ENCODE measurements at regions not wholly inside any gene's neighbourhood (a gene's known extent, or its start where the extent isn't known, plus 50 kb on each side); places are given as distances from the start of the nearest gene placed in this dataset.

DNA sequence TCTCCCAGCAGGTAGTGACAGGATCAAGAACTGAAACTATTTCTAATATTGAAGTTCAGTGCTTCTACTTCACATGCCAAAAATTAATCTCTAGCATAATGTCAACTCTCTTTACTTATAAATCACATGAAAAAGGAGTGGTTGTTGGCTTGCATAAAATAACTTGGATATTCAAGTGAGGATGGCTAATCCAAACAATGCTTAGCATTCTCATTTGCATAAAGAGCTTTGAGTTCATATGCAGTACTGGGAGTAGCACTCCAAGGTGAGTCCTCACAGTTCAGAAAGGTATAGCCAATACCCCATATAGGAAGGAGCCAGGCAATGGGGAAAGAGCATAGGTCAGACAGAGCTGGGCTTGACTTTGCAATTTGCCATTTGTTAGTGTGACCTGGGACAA is 149.3 kb downstream of the PCTP start:
- Mint-ChIP-seq H3K36me3 (ENCODE audit: low read depth, unreplicated experiment) (no peaks in the 10 kb centered on the region), H3K9me3 (ENCODE audit: unreplicated experiment) (no peaks in the 10 kb centered on the region), H3K4me3 (ENCODE audit: unreplicated experiment) (no peak overlapping the region), H3K27me3 (ENCODE audit: unreplicated experiment) (peaks cover 1% of the 10 kb centered on the region), H3K27ac (ENCODE audit: unreplicated experiment) (no peak overlapping the region), H3K4me1 (ENCODE audit: unreplicated experiment) (no peaks in the 10 kb centered on the region)
- no peak for TF ChIP-seq CTCF (IDR thresholded peaks at IDR 0.05; ENCODE audit: unreplicated experiment)
- no peak for DNase-seq (ENCODE audit: low spot score)

DNA sequence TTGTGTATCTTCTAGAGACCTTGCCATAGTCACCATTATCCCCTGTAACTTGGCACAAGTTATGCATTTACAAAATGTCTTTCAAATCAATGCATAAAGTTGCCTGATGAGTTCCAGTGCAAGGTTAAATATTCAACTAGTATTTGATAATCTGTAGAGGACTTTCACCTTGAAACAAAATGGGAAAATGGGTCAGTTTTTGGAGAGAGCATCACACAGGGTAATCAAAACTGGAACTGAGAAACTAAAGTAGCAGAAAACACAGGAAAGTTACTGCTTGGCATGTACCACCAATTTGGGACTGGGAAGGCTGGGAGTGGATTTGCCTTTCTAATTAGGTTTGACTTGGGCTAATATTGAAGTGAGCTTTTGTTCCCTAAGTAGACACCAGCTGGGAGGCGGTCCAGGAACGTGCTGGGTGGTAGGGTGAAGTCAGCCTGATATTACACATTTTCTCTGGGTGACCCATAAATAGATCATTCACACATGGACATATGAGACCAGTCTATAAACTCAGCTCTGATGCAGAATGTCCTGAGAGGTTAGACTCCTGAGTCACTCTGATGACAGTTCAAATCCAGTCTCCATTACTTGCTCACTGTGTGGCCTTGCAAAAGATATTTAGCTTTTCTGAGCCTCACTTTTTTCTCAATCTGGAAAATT is 152.3 kb downstream of the PCTP start:
- Mint-ChIP-seq H3K27ac (ENCODE audit: unreplicated experiment) (no peak overlapping the region), H3K36me3 (ENCODE audit: low read depth, unreplicated experiment) (no peaks in the 10 kb centered on the region), H3K4me3 (ENCODE audit: unreplicated experiment) (no peak overlapping the region), H3K9me3 (ENCODE audit: unreplicated experiment) (no peaks in the 10 kb centered on the region), H3K27me3 (ENCODE audit: unreplicated experiment) (peaks cover 1% of the 10 kb centered on the region), H3K4me1 (ENCODE audit: unreplicated experiment) (no peaks in the 10 kb centered on the region)
- DNase-seq (ENCODE audit: low spot score) = no peak
- TF ChIP-seq CTCF (IDR thresholded peaks at IDR 0.05; ENCODE audit: unreplicated experiment) = no peak

GRCh38 chr17:55909776-55910175 is 158.9 kb downstream of the PCTP start:
- H3K9me3 Mint-ChIP-seq (ENCODE audit: unreplicated experiment) = no peaks in the 10 kb centered on the region
- no peak overlapping the region for H3K4me3 Mint-ChIP-seq (ENCODE audit: unreplicated experiment)
- H3K27me3 Mint-ChIP-seq (ENCODE audit: unreplicated experiment) = peaks cover 4% of the 10 kb centered on the region
- H3K36me3 Mint-ChIP-seq (ENCODE audit: low read depth, unreplicated experiment) = no peaks in the 10 kb centered on the region
- no peak overlapping the region for H3K27ac Mint-ChIP-seq (ENCODE audit: unreplicated experiment)
- no peak for DNase-seq (ENCODE audit: low spot score)
- TF ChIP-seq CTCF (IDR thresholded peaks at IDR 0.05; ENCODE audit: unreplicated experiment) = no peak
- no peaks in the 10 kb centered on the region for H3K4me1 Mint-ChIP-seq (ENCODE audit: unreplicated experiment)

DNA sequence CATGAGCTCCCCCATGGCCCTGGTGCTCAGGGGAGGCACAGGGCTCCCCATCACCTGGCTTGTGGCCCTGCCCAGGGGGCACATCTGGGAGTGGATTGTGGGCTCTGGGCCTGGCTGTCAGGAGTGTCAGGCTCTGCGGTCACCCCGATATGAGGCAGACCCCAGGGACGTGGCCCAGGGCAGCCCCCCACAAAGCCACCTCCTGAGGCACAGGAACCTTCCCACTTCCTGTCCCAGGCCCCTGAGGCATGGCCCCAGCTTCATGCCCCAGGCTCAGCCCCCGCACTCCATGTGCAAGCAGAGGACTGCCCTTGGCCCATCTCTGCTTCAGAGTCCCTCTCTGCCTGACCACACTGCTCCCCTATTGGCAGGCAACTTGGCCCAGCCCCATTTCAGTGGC is 160.3 kb downstream of the PCTP start:
- H3K4me1 Mint-ChIP-seq (ENCODE audit: unreplicated experiment) = no peaks in the 10 kb centered on the region
- no peaks in the 10 kb centered on the region for H3K36me3 Mint-ChIP-seq (ENCODE audit: low read depth, unreplicated experiment)
- no peaks in the 10 kb centered on the region for H3K9me3 Mint-ChIP-seq (ENCODE audit: unreplicated experiment)
- H3K27ac Mint-ChIP-seq (ENCODE audit: unreplicated experiment) = no peak overlapping the region
- H3K27me3 Mint-ChIP-seq (ENCODE audit: unreplicated experiment) = peaks cover 4% of the 10 kb centered on the region
- no peak for TF ChIP-seq CTCF (IDR thresholded peaks at IDR 0.05; ENCODE audit: unreplicated experiment)
- H3K4me3 Mint-ChIP-seq (ENCODE audit: unreplicated experiment) = no peak overlapping the region
- DNase-seq (ENCODE audit: low spot score) = no peak

- Mint-ChIP-seq H3K36me3 (ENCODE audit: low read depth, unreplicated experiment) (no peaks in the 10 kb centered on the region), H3K4me1 (ENCODE audit: unreplicated experiment) (peaks cover 4% of the 10 kb centered on the region), H3K27me3 (ENCODE audit: unreplicated experiment) (no peaks in the 10 kb centered on the region), H3K9me3 (ENCODE audit: unreplicated experiment) (no peaks in the 10 kb centered on the region), H3K4me3 (ENCODE audit: unreplicated experiment) (no peak overlapping the region), H3K27ac (ENCODE audit: unreplicated experiment) (no peak overlapping the region)
- TF ChIP-seq CTCF (IDR thresholded peaks at IDR 0.05; ENCODE audit: unreplicated experiment) = no peak
- DNase-seq (ENCODE audit: low spot score) = no peak
Measured at GRCh38 chr17:55925440-55925839, 174.6 kb downstream of the PCTP start.

Data from endothelial cell (in vitro differentiated cells).